ENCODE measurements at regions not wholly inside any gene's neighbourhood (a gene's known extent, or its start where the extent isn't known, plus 50 kb on each side); places are given as distances from the start of the nearest gene placed in this dataset.
"Not testable (repeated sequence)": the region's sequence is repeated elsewhere in the genome, so short reads cannot be mapped to it uniquely, and the experiment has no call there.

GRCh38 chr1:242985096-242985495 lies 270.0 kb downstream of the CEP170 start:
- not testable (repeated sequence) for H3K9me3 ChIP-seq (ENCODE audit: control insufficient read depth, insufficient read depth, low read length); H3K4me3 ChIP-seq (ENCODE audit: low read length); H3K27ac ChIP-seq (ENCODE audit: low read depth, low read length); H3K27me3 ChIP-seq (ENCODE audit: control insufficient read depth, low read length); H3F3A ChIP-seq (ENCODE audit: control insufficient read depth, insufficient read depth); H3K4me1 ChIP-seq (ENCODE audit: control insufficient read depth, low read length); H3K36me3 ChIP-seq (ENCODE audit: control insufficient read depth, low read length); H3K4me2 ChIP-seq (ENCODE audit: low read length); H4K20me1 ChIP-seq (ENCODE audit: control insufficient read depth, insufficient read depth, low read depth, low read length); H3K9me2 ChIP-seq (replicated peaks; ENCODE audit: control insufficient read depth, low read length); H3K79me2 ChIP-seq (ENCODE audit: control insufficient read depth, low read length)

- not testable (repeated sequence) for H3F3A ChIP-seq (ENCODE audit: control insufficient read depth, insufficient read depth); H3K4me1 ChIP-seq (ENCODE audit: control insufficient read depth, low read length); H3K4me2 ChIP-seq (ENCODE audit: low read length); H3K79me2 ChIP-seq (ENCODE audit: control insufficient read depth, low read length); H3K9me2 ChIP-seq (replicated peaks; ENCODE audit: control insufficient read depth, low read length); H4K20me1 ChIP-seq (ENCODE audit: control insufficient read depth, insufficient read depth, low read depth, low read length); H3K36me3 ChIP-seq (ENCODE audit: control insufficient read depth, low read length); H3K4me3 ChIP-seq (ENCODE audit: low read length); H3K27ac ChIP-seq (ENCODE audit: low read depth, low read length); H3K27me3 ChIP-seq (ENCODE audit: control insufficient read depth, low read length); H3K9me3 ChIP-seq (ENCODE audit: control insufficient read depth, insufficient read depth, low read length)
These were observed 281.7 kb downstream of the CEP170 start for GRCh38 chr1:242973341-242973740.

GRCh38 chr1:242966892-242967291 lies 288.2 kb downstream of the CEP170 start:
- H3K4me3 ChIP-seq (ENCODE audit: low read length) = no peak overlapping the region
- TF ChIP-seq EZH2phosphoT487 (IDR thresholded peaks at IDR 0.05; ENCODE audit: borderline replicate concordance, low read length) (no peak), CTCF (IDR thresholded peaks at IDR 0.05; ENCODE audit: low read depth, low read length, poor library complexity, severe bottlenecking) (no peak)
- no peak overlapping the region for H3K4me2 ChIP-seq (ENCODE audit: low read length)
- H3K27ac ChIP-seq (ENCODE audit: low read depth, low read length) = no peak overlapping the region
- H3F3A ChIP-seq (ENCODE audit: control insufficient read depth, insufficient read depth) = no peaks in the 10 kb centered on the region
- no peaks in the 10 kb centered on the region for H3K9me3 ChIP-seq (ENCODE audit: control insufficient read depth, insufficient read depth, low read length)
- no peaks in the 10 kb centered on the region for H3K9me2 ChIP-seq (replicated peaks; ENCODE audit: control insufficient read depth, low read length)
- no peaks in the 10 kb centered on the region for H3K27me3 ChIP-seq (ENCODE audit: control insufficient read depth, low read length)
- H3K4me1 ChIP-seq (ENCODE audit: control insufficient read depth, low read length) = no peaks in the 10 kb centered on the region
- no peaks in the 10 kb centered on the region for H4K20me1 ChIP-seq (ENCODE audit: control insufficient read depth, insufficient read depth, low read depth, low read length)
- H3K36me3 ChIP-seq (ENCODE audit: control insufficient read depth, low read length) = no peaks in the 10 kb centered on the region
- no peaks in the 10 kb centered on the region for H3K79me2 ChIP-seq (ENCODE audit: control insufficient read depth, low read length)

GRCh38 chr1:242959397-242959796 lies 295.7 kb downstream of the CEP170 start:
- H3K4me1 ChIP-seq (ENCODE audit: control insufficient read depth, low read length); H3K9me3 ChIP-seq (ENCODE audit: control insufficient read depth, insufficient read depth, low read length); H3K4me2 ChIP-seq (ENCODE audit: low read length); H3K27ac ChIP-seq (ENCODE audit: low read depth, low read length); H3K4me3 ChIP-seq (ENCODE audit: low read length); H4K20me1 ChIP-seq (ENCODE audit: control insufficient read depth, insufficient read depth, low read depth, low read length); H3F3A ChIP-seq (ENCODE audit: control insufficient read depth, insufficient read depth); H3K27me3 ChIP-seq (ENCODE audit: control insufficient read depth, low read length); H3K36me3 ChIP-seq (ENCODE audit: control insufficient read depth, low read length); H3K9me2 ChIP-seq (replicated peaks; ENCODE audit: control insufficient read depth, low read length); H3K79me2 ChIP-seq (ENCODE audit: control insufficient read depth, low read length): not testable (repeated sequence)

GRCh38 chr1:242954945-242955344 lies 300.1 kb downstream of the CEP170 start:
- not testable (repeated sequence) for H3K4me3 ChIP-seq (ENCODE audit: low read length); H3K9me3 ChIP-seq (ENCODE audit: control insufficient read depth, insufficient read depth, low read length); H3K79me2 ChIP-seq (ENCODE audit: control insufficient read depth, low read length); H3K27ac ChIP-seq (ENCODE audit: low read depth, low read length); H4K20me1 ChIP-seq (ENCODE audit: control insufficient read depth, insufficient read depth, low read depth, low read length); H3K4me2 ChIP-seq (ENCODE audit: low read length); H3K9me2 ChIP-seq (replicated peaks; ENCODE audit: control insufficient read depth, low read length); H3K4me1 ChIP-seq (ENCODE audit: control insufficient read depth, low read length); H3K27me3 ChIP-seq (ENCODE audit: control insufficient read depth, low read length); H3F3A ChIP-seq (ENCODE audit: control insufficient read depth, insufficient read depth); H3K36me3 ChIP-seq (ENCODE audit: control insufficient read depth, low read length)

Measured in DOHH2 (cell line).